A204.1 (cell line): ENCODE measurements at regions not wholly inside any gene's neighbourhood (a gene's known extent, or its start where the extent isn't known, plus 50 kb on each side); places are given as distances from the start of the nearest gene placed in this dataset.

Experiments
- FAIRE-seq: peaks from 2 replicates; lab custom pipeline; 2012; peaks lifted over from hg19 to GRCh38; lab: Jason Lieb, UNC

DNA sequence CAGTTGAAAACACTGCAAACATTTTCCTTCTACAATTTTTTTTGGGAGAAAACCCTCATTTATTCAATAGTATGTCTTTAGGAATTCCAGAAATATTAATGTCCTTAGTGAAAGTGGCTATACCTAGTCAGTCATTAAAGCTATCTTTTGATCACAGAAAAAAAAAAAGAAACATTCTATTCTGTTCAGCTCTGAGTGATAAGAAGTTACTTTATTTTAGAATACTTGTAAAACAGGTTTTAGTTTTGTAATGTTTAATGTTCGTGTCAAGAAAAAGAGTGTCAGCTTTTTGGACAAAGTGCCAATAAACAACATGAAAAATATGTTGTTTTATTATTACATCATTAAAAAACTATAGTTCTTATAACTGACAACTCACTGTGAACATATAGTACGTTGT lies 240.4 kb downstream of the OGFRL1 start:
- peak; percentile 61 for FAIRE-seq

DNA sequence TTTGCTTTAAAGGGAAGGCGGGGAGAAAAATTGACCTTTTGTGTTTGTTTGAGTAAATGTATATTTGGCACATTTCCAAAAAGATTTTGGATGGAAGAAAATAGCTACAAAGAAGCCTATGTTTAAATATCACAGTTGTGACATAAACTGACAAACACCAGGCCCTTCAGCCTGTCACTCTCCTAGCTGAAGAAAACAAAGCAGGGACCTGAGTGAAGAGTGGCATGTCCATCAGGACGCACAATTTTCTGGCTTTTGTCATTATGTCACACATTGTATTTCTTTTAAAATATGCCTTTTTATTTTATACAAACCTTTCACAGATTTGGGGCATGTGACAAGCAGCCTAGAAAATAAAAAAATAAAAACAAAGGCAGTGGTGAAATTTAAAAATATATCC lies 241.2 kb downstream of the OGFRL1 start:
- no peak for FAIRE-seq

DNA sequence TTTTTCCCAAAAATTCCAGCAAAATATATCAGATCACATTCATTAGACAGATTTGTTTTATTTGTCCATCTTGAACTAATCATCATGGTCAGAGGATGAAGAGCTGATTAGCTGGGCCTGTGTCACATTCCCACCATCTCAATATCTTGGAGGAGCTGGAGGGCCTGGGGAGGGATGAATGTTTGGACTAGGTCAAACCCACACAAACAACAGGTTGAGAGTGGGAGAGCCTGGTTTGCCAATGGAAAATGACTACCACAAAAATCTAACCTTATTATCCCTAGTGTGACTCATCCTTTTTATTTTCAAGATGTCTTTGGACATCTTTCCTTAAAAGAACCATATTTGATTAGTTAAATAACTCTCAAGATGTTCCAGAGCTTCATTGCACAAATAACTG lies 242.4 kb downstream of the OGFRL1 start:
- no peak for FAIRE-seq

DNA sequence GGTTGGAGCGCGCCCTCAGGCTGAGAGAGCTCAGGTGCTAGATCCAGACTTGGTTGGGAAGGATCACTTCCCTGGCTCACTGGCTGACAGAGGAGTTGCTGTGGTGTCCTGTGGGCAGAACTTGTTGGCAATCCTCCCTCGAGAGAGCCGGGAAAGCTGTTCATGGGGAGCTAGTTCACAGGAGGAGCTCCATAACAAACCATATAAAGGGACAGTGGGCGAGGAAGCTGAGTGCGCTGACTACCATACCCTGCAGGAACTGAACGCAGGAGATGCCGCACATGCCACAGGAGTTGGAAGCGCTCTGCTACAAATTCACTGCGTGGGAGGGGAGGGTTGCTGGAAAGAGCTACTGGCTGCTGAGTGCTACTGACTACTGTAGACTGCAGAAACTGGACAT lies 243.2 kb downstream of the OGFRL1 start:
- no peak for FAIRE-seq

DNA sequence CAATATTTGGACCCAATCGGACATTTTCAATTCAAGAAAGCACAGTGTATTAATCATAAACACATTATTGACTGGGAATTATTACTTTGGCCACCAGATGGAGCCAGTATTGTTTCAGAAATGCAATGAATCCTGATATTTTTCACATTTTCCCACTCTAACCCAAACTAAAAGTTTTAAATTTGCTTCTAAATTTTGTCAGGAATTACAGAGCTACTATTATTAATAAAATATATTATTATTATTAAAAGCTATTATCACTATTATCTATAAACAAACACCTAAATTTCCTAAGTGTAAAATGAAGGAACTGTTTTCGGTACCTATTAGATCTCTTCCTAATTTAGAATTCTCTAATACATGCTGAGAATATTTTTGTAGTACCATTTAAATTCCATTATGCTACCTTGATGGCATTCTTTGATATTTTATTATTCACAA lies 245.3 kb downstream of the OGFRL1 start:
- FAIRE-seq, result peak; percentile 99

DNA sequence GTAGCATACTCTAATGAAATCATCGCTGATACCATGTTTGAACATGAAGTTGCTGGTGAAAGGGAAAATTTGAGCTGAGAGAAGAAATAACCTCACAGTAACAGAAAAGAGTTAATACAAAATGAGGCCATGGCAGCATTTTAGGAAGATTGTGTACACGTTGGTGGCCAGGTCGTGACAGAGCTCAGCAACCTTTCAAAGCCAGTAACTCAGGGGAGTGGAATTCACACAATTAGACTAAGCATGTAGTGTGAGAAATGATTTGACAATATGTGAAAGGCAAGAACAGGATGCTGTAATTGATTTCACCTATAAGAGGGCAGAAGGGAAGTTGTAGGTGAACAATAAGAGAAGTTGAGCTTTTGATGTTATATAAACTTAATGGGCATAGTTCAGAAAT lies 246.3 kb downstream of the OGFRL1 start:
- no peak for FAIRE-seq

DNA sequence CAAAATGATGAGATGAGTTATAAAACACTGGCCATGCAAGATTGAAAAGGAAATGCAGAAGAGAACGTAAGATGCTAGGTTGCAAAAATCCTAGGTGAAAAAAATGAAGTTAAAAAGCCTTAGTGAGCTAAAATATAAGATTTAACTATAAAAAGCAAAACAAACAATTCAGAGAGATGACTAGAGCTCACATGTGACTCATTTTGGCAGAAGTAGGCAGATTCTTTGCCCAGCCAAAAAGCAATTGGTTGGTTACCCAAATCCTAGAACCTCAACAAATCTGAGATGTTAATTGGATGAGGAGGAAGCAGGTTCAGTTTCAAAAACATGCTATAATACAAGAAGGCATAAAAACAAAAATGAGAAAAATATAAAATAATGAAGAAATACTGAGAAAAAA lies 249.1 kb downstream of the OGFRL1 start:
- FAIRE-seq, result no peak

DNA sequence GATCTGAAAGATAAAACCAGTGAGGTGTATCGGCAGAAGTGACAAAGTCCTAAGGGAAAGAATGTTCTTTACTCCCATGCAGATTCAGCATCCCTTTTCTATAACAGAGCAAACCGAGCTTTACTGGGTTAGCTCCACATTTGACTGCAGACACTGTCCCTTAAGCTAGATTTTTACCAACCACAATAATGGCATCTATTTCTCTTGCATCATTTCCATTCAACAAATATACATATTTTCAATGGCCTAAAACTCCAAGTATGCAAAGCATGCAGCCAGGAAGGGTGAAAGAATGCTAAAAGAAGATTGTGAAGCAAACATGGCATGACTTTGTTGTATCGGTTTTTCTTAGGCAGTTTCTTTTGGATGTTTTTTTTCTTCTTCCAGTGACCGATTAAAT lies 255.4 kb downstream of the OGFRL1 start:
- no peak for FAIRE-seq

DNA sequence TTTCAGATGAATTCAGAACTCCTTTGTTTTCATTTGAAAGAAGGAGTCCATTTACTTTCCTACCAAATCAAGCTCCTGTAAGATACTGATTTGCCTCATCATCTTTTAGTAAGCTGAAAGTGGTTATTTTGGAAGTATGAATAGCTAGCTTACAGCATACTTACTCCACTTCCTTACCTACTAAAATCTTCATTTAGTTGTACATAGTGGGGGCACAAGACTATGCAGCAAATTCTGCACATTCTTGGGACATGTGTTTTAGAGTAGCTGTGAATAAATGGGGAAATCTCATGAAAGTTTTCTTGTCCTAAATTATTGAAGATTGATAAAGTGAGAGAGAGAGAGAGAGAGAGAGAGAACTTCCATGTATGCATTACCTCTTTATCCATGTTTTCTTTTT lies 256.3 kb downstream of the OGFRL1 start:
- no peak for FAIRE-seq

DNA sequence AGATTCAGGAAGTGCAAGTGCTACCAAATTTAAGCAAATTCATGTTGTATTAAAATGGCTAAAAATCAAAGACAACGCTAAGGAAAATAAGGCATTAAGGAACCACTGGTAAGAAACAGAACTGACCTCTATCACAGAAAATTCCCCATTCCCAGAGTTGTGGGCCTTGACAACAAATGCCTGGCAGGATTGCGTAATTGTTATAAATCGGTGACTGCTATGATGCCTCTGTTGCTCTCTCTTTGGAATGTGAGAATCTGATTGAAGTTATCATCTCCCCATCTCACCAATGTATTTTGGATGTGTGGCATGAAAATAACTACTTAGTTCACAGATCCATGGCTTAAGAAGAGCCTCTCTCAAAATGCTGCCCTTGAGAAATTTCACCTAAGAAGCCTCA lies 257.3 kb downstream of the OGFRL1 start:
- no peak for FAIRE-seq

DNA sequence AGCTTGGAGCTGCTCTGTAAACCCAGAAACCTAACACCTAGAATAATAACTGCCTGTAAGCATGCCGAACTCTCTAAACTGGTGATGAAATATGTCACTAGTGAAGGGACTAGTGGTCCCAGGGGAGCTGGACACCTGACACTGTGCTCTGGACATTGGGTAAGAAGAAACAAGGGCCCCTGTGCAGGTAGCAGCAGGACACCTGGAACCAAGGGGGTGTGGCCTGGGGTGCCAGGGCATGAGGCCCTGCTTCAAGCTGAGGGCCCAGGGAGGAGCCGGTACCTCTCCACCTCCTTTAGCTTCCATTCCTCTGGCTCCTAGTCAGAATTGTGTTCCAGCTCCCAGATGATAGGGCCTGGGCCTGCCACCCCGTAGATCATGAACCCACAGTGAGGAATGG lies 263.2 kb downstream of the OGFRL1 start:
- FAIRE-seq, result no peak

DNA sequence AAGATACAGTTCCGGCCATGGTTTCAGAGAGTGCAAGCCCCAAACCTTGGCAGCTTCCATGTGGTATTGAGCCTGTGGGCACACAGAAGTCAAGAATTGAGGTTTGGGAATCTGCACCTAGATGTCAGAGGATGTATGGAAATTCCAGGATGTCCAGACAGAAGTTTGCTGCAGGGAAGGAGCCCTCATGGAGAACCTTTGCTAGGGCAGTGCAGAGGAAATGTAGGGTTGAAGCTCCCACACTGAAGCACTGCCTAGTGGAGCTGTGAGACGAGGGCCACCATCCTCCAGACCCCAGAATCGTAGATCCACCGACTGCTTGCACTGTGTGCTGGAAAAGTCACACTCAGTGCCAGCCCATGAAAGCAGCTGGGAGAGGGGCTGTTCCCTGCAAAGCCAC lies 267.5 kb downstream of the OGFRL1 start:
- no peak for FAIRE-seq

DNA sequence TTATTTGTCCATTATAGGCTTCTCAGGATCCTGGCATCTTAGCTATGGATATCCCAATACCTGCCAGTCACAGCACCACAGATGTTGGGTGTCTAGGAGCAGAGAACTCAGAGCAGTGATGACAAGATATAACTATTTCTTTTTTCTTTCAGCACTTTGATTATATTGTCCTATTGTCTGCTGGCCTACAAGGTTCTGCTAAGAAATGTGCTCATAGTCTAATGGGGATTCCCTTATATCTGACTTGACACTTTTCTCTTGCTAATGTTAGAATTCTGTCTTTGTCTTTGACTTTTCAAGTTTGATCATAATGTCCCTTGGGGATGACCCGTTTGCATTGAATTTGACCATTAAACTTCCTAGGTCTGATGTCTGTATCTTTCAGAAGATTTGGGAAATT lies 270.4 kb downstream of the OGFRL1 start:
- FAIRE-seq, result no peak

DNA sequence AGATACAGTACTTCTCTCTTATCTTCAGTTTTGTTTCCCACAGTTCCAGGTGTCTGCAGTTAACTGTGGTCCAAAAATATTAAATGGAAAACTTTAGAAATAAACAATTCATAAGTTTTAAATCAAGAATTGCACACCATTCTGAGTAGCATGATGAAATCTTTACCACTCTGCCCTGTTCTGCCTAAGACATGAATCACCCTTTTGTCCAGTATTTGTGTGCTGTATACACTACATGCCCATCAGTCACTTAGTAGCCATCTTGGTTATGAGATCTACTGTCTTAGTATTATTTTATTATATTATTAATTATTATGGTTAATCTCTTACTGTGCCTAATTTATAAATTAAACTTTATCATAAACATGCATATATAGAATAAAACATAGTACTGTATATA lies 279.0 kb downstream of the OGFRL1 start:
- FAIRE-seq, result no peak

DNA sequence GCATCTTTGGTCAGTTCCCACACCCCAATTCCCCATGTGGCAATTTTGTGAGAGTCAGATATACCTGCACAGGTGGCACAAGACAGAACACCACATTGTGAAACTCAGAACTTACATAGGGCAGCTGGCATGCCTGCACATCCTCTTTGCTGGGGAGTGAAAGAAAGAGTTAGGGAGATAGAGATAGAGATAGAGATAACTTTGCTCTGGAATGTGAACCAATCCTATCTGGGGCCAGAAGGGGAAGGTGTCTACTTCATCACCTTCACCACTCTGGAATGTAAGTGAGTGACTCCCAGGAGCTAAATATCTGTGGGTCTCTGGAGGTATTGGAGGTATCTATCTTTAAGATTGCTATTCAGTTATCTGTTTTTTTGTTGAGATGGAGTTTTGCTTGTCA lies 289.2 kb downstream of the OGFRL1 start:
- no peak for FAIRE-seq

DNA sequence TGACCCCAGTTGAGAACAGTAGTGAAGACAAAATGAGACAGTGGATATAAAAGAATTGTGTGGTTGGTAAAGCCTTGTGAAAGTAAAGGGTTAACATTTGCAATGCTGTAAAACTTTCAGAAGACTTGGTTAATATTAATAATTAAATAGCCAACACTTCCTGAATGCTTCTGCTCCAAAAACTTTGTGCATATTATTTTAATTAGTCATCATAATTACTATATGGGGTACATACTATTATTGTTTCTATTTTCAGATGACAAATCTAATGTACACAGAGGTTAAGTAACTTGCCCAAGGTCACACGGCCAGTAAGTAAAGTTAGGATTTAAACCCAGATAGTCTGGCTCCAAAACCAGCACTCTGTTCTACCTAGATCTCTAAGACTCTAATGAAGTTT lies 291.3 kb downstream of the OGFRL1 start:
- no peak for FAIRE-seq

DNA sequence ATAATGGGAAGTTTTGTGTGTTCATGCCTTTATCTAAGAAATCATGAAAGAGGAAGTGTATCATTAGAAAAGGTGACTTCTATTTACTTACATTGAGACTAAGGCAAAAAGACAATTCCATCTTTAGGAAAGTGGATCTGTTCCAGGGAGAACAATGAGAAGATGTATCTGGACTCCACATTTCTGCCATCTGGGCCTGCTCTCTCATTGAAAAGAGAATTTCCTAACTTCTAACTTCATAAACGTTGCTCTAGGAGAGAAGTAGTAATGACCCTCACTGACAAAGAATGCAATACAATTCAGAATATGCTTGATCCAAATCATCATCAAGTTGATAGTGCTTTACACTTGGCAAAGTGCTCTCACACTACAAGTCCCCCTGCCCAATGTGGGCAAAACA lies 294.2 kb downstream of the OGFRL1 start:
- FAIRE-seq, result no peak

DNA sequence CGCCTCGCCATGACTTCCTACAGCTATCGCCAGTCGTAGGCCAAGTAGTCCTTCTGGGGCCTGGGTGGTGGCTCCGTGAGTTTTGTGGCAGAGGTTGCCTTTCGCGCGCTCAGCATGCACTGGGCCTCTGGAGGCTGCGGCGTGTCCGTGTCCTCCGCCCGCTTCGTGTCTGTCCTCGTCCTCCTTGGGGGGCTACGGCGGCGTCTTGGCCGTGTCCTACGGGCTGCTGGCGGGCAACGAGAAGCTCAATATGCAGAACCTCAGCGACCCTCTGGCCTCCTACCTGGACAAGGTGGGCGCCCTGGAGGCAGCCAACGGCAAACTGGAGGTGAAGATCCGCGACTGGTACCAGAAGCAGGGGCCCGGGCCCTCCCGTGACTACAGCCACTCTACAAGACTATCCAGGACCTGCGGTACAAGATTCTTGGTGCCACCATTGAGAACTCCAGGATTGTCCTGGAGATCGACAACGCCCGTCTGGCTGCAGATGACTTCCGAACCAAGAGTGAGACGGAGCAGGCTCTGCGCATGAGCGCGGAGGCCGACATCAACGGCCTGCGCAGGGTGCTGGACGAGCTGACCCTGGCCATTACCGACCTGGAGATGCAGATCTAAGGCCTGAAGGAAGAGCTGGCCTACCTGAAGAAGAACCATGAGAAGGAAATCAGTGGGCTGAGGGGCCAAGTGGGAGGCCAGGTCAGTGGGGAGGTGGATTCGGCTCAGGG lies 296.3 kb downstream of the OGFRL1 start:
- FAIRE-seq, result no peak

DNA sequence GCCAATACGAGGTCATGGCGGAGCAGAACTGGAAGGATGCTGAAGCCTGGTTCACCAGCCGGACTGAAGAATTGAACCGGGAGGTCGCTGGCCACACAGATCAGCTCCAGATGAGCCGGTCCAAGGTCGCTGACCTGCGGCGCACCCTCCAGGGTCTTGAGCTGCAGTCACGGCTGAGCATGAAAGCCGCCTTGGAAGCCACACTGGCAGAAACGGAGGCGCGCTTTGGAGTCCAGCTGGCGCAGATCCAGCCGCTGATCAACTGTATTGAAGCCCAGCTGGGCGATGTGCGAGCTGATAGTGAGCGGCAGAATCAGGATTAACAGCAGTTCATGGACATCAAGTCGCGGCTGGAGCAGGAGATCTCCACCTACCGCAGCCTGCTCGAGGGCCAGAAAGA lies 296.9 kb downstream of the OGFRL1 start:
- no peak for FAIRE-seq

DNA sequence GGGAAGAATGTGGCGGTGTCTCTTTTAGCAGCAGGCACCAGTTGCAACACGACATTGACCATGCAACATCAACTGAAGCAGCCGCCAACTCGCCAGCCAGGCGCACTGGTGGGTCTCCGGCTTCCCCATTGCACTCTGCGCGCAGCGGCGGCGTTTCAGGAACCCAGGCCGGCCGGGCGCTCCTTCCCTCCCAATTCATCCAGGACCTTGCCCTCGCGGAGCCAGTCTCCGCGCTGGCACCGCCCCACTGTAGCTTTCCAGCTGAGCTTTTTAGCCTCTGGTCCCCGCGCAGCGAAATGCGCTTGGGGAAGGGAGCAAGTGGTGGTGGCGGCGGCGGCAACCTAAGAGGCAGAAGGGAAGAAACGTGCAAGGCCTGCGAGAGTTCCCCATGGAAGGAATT lies 297.9 kb upstream of the RIMS1 start:
- FAIRE-seq, result no peak

DNA sequence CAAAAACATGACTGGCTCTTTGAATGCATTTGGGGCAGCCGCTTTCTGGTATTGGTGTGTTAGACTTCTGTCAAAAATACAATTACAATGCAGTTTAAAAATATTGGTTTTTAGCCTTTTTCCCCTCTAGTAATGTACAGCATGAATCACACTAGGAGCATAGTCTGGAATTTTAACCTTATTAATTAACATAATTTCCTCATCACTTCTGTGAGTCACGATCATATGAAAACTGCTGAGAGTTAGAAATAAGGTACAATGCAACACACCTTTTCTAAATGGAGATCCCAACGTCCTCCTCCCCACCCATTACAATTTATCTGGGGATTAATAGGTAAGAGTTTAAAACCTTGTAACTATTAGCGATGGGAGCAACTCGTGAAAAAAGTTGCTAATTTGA lies 297.1 kb upstream of the RIMS1 start:
- FAIRE-seq, result no peak

DNA sequence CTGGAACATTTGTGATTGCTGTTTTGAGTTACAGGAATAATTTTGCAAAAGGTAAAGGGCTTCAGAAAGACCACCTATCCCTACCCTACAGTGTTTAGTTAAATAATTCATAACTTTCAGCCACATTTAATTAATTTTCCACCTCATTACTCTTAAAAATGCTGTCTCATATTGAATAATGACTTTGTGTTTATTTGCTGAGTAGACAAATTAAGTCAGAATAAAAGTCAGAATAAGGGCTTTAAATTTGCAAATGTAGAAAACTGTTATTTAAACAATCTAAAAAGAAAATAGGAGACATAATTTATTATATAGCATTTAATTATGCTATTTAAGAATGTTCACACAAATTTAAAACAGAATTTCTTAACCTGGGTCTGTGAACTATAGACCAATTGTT lies 293.7 kb upstream of the RIMS1 start:
- no peak for FAIRE-seq

DNA sequence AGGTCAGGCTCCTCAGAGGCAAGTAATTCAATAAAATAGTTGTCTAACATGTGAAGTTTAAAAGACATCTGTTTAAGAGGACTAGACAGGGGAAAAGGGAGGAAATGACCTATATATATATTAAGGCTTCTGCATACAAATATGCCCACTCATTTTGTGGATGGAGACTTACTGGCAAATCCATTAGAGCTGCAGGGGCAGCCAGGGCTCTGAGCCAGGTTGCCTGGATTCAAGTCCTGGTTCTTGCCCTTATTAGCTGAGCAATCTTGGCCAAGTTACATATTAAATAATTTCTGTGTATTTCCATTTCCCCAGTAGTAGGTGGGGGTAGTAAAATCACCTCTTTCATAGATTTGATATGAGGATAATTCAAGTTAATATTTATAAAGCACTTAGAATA lies 287.0 kb upstream of the RIMS1 start:
- FAIRE-seq, result no peak

DNA sequence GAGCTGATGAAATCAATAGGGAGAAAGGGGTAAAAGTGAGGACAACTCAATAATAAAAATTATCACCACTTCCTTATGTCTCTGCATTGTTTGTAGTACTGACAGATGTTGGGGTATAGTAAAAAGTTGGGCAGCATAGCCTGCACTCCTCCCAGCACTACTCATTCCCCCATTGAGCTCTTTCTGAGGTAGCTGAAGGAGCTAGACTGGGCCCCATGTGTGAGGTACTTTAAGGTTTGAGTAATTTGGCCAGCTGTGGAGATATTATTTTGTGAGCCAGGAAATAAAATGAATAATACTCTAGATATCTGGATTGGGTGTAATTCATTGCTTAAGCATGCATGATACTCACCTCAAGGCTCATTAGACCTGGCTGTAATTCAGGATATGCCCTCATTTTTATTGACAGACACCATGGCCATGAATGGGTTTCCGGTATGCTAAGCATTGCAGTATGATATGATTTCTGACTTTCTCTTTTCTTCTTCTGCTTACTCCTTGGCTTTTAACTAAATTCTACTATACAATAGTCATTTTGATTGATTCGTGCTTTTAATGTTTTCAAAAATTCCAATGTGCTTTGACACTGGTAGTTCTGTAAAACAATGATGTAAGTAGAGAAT lies 283.9 kb upstream of the RIMS1 start:
- no peak for FAIRE-seq

DNA sequence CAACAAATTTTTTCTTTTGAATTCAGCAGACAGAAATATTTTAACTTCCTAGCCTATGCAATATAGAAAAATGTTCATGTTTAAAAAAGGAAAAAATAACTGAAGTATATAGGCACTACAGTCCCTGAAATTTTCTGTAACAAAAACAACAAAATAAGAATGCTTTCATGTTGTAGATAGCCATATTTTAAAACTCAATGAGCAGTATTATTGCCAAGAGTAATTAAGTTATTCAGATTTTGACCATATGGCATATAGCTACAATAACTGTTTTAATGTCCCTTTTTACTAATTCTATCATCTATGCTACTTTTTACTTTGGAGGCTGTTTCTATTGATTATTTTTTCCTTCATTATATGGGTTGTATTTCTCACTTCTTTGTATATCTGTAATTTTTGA lies 283.3 kb upstream of the RIMS1 start:
- no peak for FAIRE-seq
